Nephron (organoid): ENCODE measurements at regions not wholly inside any gene's neighbourhood (a gene's known extent, or its start where the extent isn't known, plus 50 kb on each side); places are given as distances from the start of the nearest gene placed in this dataset.
A peak's percentile ranks its signal among the peaks of the same experiment; 100 is the strongest.

Experiments used
- H3K27ac Mint-ChIP-seq, 3 experiments: 2 replicates each; pipeline ENCODE4 v1.8.0; 2020; ENCODE audit warnings: mixed read lengths in 3 of 3, mild to moderate bottlenecking in 2 of 3, moderate library complexity in 1 of 3
- H3K27me3 Mint-ChIP-seq: 2 replicates; pipeline ENCODE4 v1.8.0; 2021; ENCODE audit warnings: low read depth, mild to moderate bottlenecking, moderate library complexity, mixed read lengths
- H3K36me3 Mint-ChIP-seq: 2 replicates; pipeline ENCODE4 v1.8.0; 2020; ENCODE audit warnings: low read depth, mixed read lengths
- H3K4me1 Mint-ChIP-seq: 2 replicates; pipeline ENCODE4 v1.8.0; 2020; ENCODE audit warnings: mixed read lengths
- H3K4me3 Mint-ChIP-seq, 3 experiments: 2 replicates each; pipeline ENCODE4 v1.8.0; 2020; ENCODE audit warnings: mild to moderate bottlenecking in 3 of 3, mixed read lengths in 3 of 3, moderate library complexity in 2 of 3
- H3K9me3 Mint-ChIP-seq: 2 replicates; pipeline ENCODE4 v1.8.0; 2020; ENCODE audit warnings: mixed read lengths
- CTCF ChIP-seq, 3 experiments: fragments of 200-600 bp; sonication (generic); IDR thresholded peaks; one replicate each; pipeline ENCODE4 v1.5.0; 2021; ENCODE audit warnings: antibody characterized with exemption in 3 of 3; ENCODE audit not compliant: unreplicated experiment in 3 of 3

GRCh38 chr2:19580264-19580663 lies 221.8 kb upstream of the OSR1 start:
- H3K27me3 Mint-ChIP-seq: peaks cover 4% of the 10 kb centered on the region
- TF ChIP-seq CTCF (IDR thresholded peaks at IDR 0.05; ENCODE audit: unreplicated experiment in 3 of 3): no peak
- H3K27ac Mint-ChIP-seq: peak overlapping the region; percentile 2 to 68 (median 15)
- peaks cover 13% of the 10 kb centered on the region for H3K9me3 Mint-ChIP-seq
- peaks cover 37% of the 10 kb centered on the region for H3K4me1 Mint-ChIP-seq
- H3K36me3 Mint-ChIP-seq: peaks cover 5% of the 10 kb centered on the region
- H3K4me3 Mint-ChIP-seq: no peak overlapping the region

DNA sequence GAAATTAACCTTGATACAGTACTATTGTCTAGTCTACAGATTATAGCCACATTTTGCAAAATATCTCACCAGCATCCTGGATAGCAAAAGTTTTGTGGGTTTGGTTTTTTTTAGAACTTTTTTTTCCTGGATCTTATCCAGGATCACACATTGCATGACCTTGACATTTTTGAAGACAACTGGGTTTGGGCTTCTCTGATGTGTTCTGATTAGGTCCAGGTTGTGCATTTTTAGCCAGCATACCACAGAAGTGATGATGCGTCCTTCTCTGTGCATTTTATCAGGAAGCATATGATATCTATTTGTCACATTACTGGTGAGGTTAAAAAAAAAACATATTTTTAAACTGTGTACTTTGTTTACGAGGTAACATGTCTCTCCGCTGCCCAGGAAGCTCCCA lies 221.0 kb upstream of the OSR1 start:
- peaks cover 45% of the 10 kb centered on the region for H3K4me1 Mint-ChIP-seq
- H3K36me3 Mint-ChIP-seq: peaks cover 5% of the 10 kb centered on the region
- peaks cover 6% of the 10 kb centered on the region for H3K9me3 Mint-ChIP-seq
- H3K27ac Mint-ChIP-seq: peak overlapping the region in 2 of 3 experiments; percentile 2 to 14
- no peak for TF ChIP-seq CTCF (IDR thresholded peaks at IDR 0.05; ENCODE audit: unreplicated experiment in 3 of 3)
- H3K4me3 Mint-ChIP-seq: no peak overlapping the region
- H3K27me3 Mint-ChIP-seq: peaks cover 4% of the 10 kb centered on the region

- no peak overlapping the region for H3K4me3 Mint-ChIP-seq
- H3K9me3 Mint-ChIP-seq: peaks cover 6% of the 10 kb centered on the region
- H3K36me3 Mint-ChIP-seq: peaks cover 5% of the 10 kb centered on the region
- TF ChIP-seq CTCF (IDR thresholded peaks at IDR 0.05; ENCODE audit: unreplicated experiment in 3 of 3): no peak
- peaks cover 4% of the 10 kb centered on the region for H3K27me3 Mint-ChIP-seq
- no peak overlapping the region for H3K27ac Mint-ChIP-seq
- peaks cover 56% of the 10 kb centered on the region for H3K4me1 Mint-ChIP-seq
These were observed 219.3 kb upstream of the OSR1 start for GRCh38 chr2:19577723-19578122.

DNA sequence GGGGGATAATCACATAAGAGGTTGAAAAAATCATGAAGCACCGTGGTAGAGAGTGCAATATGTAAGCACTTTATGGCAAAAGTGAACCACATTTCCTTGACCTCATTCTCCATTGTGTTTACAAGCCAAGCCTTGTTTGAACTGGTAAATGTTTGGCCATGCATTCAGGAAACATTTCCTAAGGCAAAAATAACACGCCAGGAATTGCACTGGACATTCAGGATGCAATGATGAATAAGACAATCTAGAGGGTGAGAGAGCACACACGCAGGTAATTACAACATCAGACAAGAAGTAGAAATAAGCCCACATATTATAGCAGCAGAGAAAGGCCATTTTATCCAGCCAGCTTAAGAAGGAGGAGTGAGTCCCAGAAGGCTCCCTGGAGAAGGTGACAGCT lies 218.0 kb upstream of the OSR1 start:
- peaks cover 6% of the 10 kb centered on the region for H3K9me3 Mint-ChIP-seq
- peak overlapping the region; percentile 66 to 88 (median 84) for H3K27ac Mint-ChIP-seq
- no peak for TF ChIP-seq CTCF (IDR thresholded peaks at IDR 0.05; ENCODE audit: unreplicated experiment in 3 of 3)
- H3K27me3 Mint-ChIP-seq: peaks cover 4% of the 10 kb centered on the region
- peaks cover 5% of the 10 kb centered on the region for H3K36me3 Mint-ChIP-seq
- H3K4me1 Mint-ChIP-seq: peaks cover 64% of the 10 kb centered on the region
- H3K4me3 Mint-ChIP-seq: no peak overlapping the region

DNA sequence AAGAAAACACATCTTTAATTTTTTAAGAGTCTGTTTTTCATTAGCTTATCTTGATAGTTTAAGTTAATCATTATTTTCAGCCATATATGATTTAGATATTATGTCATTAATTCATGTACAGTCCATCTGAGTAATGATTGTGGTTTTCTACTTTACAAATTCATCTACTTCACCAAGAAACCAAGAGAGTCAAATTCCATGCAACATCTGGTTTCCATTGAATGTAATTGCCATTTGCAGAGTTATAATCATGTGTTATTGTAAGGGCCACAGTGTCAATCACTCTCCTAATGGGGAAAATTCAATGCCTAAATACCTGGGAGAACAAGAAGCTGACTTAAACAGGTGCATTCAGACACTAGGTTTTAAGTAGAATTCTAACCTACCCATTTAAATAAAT lies 217.2 kb upstream of the OSR1 start:
- Mint-ChIP-seq H3K36me3 (no peaks in the 10 kb centered on the region), H3K27me3 (peaks cover 6% of the 10 kb centered on the region), H3K4me3 (no peak overlapping the region), H3K4me1 (peaks cover 60% of the 10 kb centered on the region), H3K27ac (peak overlapping the region; percentile 66 to 88 (median 84)), H3K9me3 (no peaks in the 10 kb centered on the region)
- TF ChIP-seq CTCF (IDR thresholded peaks at IDR 0.05; ENCODE audit: unreplicated experiment in 3 of 3): no peak

DNA sequence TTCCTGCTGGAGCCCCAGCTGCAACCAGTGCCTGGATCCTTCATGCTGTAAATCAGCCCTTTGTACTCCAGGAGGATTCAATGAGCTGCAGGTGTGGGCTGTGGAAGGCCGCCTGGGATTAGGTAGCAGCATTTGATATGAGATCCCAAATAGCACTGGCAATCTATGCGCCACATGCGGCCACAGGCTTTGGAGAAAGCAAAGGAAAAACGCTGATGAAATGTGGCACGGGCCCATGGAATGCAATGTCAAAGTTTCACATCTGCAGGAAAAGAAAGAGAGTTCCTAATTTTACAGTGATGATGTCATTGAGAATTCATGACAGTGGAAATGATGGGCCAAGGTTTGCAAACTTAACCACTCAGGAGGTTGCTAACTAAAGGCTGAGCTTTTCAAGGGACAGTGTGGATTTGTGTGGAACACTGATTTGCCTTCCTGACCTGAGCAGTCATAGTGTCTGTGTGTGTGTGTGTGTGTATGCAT lies 216.4 kb upstream of the OSR1 start:
- Mint-ChIP-seq H3K4me1 (peaks cover 51% of the 10 kb centered on the region), H3K36me3 (no peaks in the 10 kb centered on the region), H3K27me3 (peaks cover 4% of the 10 kb centered on the region), H3K4me3 (peak overlapping the region in 2 of 3 experiments; percentile 4), H3K27ac (peak overlapping the region; percentile 66 to 88 (median 84)), H3K9me3 (no peaks in the 10 kb centered on the region)
- no peak for TF ChIP-seq CTCF (IDR thresholded peaks at IDR 0.05; ENCODE audit: unreplicated experiment in 3 of 3)
